GM19328 (cell line): ENCODE measurements at regions not wholly inside any gene's neighbourhood (a gene's known extent, or its start where the extent isn't known, plus 50 kb on each side); places are given as distances from the start of the nearest gene placed in this dataset.
"Not testable (repeated sequence)": the region's sequence is repeated elsewhere in the genome, so short reads cannot be mapped to it uniquely, and the experiment has no call there.

Experiments
- ATAC-seq: cut with Tn5 transposase; IDR thresholded peaks from one replicate; pipeline ENCODE4 v1.9.1; 2021; ENCODE audit warnings: mild to moderate bottlenecking, moderate library complexity; ENCODE audit not compliant: unreplicated experiment

- ATAC-seq, result no peak
Measured at GRCh38 chr1:67525053-67525760, 95.0 kb upstream of the SERBP1 start.

GRCh38 chr1:67528141-67528540 lies 97.9 kb upstream of the SERBP1 start:
- ATAC-seq, result no peak

GRCh38 chr1:67530071-67530470 lies 99.9 kb upstream of the SERBP1 start:
- no peak for ATAC-seq

GRCh38 chr1:67532452-67533216 lies 102.4 kb upstream of the SERBP1 start:
- ATAC-seq, result no peak

GRCh38 chr1:67534627-67535065 lies 104.4 kb upstream of the SERBP1 start:
- no peak for ATAC-seq

GRCh38 chr1:67535474-67535873 lies 105.3 kb upstream of the SERBP1 start:
- peak; percentile 64 for ATAC-seq

GRCh38 chr1:67536957-67537666 lies 106.9 kb upstream of the SERBP1 start:
- ATAC-seq, result no peak

- no peak for ATAC-seq
Measured at GRCh38 chr1:67537667-67538018, 107.4 kb upstream of the SERBP1 start.

- no peak for ATAC-seq
Measured at GRCh38 chr1:67540025-67540732, 110.0 kb upstream of the SERBP1 start.

- ATAC-seq, result no peak
Measured at GRCh38 chr1:67540733-67541125, 110.5 kb upstream of the SERBP1 start.

GRCh38 chr1:67542747-67543146 lies 112.5 kb upstream of the SERBP1 start:
- no peak for ATAC-seq

- ATAC-seq, result no peak
Measured at GRCh38 chr1:67544921-67545320, 114.7 kb upstream of the SERBP1 start.

GRCh38 chr1:67545364-67545763 lies 115.2 kb upstream of the SERBP1 start:
- ATAC-seq, result no peak

- no peak for ATAC-seq
Measured at GRCh38 chr1:67551375-67551774, 121.2 kb upstream of the SERBP1 start.

GRCh38 chr1:67552336-67552759 lies 122.1 kb upstream of the SERBP1 start:
- no peak for ATAC-seq

GRCh38 chr1:67554204-67554603 lies 124.0 kb upstream of the SERBP1 start:
- not testable (repeated sequence) for ATAC-seq

GRCh38 chr1:67555461-67556296 lies 125.5 kb upstream of the SERBP1 start:
- ATAC-seq, result no peak

- ATAC-seq, result no peak
Measured at GRCh38 chr1:67556297-67556900, 126.2 kb upstream of the SERBP1 start.

- ATAC-seq, result no peak
Measured at GRCh38 chr1:67557696-67558448, 127.1 kb upstream of the GADD45A start.
